ENCODE measurements at regions not wholly inside any gene's neighbourhood (a gene's known extent, or its start where the extent isn't known, plus 50 kb on each side); places are given as distances from the start of the nearest gene placed in this dataset.

GRCh38 chr5:8332666-8333445 is 463.9 kb downstream of the MTRR start:
- DNase-seq: no peak

- no peak for DNase-seq
Measured at GRCh38 chr5:8333485-8333884, 464.5 kb downstream of the MTRR start.

- DNase-seq: no peak
Measured at GRCh38 chr5:8333977-8334376, 465.0 kb downstream of the MTRR start.

- no peak for DNase-seq
Measured at GRCh38 chr5:8340261-8340660, 471.3 kb downstream of the MTRR start.

GRCh38 chr5:8340739-8341344 is 471.9 kb downstream of the MTRR start:
- no peak for DNase-seq

GRCh38 chr5:8341406-8341805 is 472.5 kb downstream of the MTRR start:
- no peak for DNase-seq

GRCh38 chr5:8347984-8348383 is 479.0 kb downstream of the MTRR start:
- DNase-seq: no peak

GRCh38 chr5:8349855-8350254 is 480.9 kb downstream of the MTRR start:
- DNase-seq: no peak

- no peak for DNase-seq
Measured at GRCh38 chr5:8350644-8351339, 481.8 kb downstream of the MTRR start.

GRCh38 chr5:8355981-8356380 is 487.0 kb downstream of the MTRR start:
- no peak for DNase-seq

- no peak for DNase-seq
Measured at GRCh38 chr5:8360012-8360411, 491.1 kb downstream of the MTRR start.

GRCh38 chr5:8362495-8362894 is 493.5 kb downstream of the MTRR start:
- no peak for DNase-seq

- no peak for DNase-seq
Measured at GRCh38 chr5:8363138-8363537, 494.2 kb downstream of the MTRR start.

GRCh38 chr5:8366266-8366665 is 497.3 kb downstream of the MTRR start:
- no peak for DNase-seq

GRCh38 chr5:8376478-8376877 is 507.5 kb downstream of the MTRR start:
- DNase-seq: no peak

- DNase-seq: no peak
Measured at GRCh38 chr5:8381972-8382371, 513.0 kb downstream of the MTRR start.

- no peak for DNase-seq
Measured at GRCh38 chr5:8382456-8382855, 513.5 kb downstream of the MTRR start.

GRCh38 chr5:8383616-8384015 is 514.7 kb downstream of the MTRR start:
- DNase-seq: no peak

- no peak for DNase-seq
Measured at GRCh38 chr5:8386719-8387288, 517.9 kb downstream of the MTRR start.

GRCh38 chr5:8391911-8392310 is 523.0 kb downstream of the MTRR start:
- no peak for DNase-seq

- no peak for DNase-seq
Measured at GRCh38 chr5:8393240-8393639, 524.3 kb downstream of the MTRR start.

GRCh38 chr5:8394965-8395364 is 526.0 kb downstream of the MTRR start:
- DNase-seq: no peak

- no peak for DNase-seq
Measured at GRCh38 chr5:8396246-8396645, 527.3 kb downstream of the MTRR start.

GRCh38 chr5:8396756-8397155 is 527.8 kb downstream of the MTRR start:
- no peak for DNase-seq

All from stimulated activated CD4-positive, alpha-beta T cell treated with anti-CD3 and anti-CD28 coated beads, Interleukin-4, amount 100 ng/mL, for 1 hour (primary cell).